ENCODE measurements at regions not wholly inside any gene's neighbourhood (a gene's known extent, or its start where the extent isn't known, plus 50 kb on each side); places are given as distances from the start of the nearest gene placed in this dataset.

GRCh38 chr3:116767726-116768125 is 58.1 kb downstream of the TUSC7 start:
- no peaks in the 10 kb centered on the region for H3K27me3 ChIP-seq (ENCODE audit: control insufficient read depth in 1 of 2, insufficient read depth in 2 of 2, low read length in 2 of 2)
- no peak overlapping the region for H3K9ac ChIP-seq (ENCODE audit: low read depth in 1 of 2, low read length in 2 of 2)
- no peaks in the 10 kb centered on the region for H3K9me3 ChIP-seq (ENCODE audit: control insufficient read depth in 1 of 2, low read length in 2 of 2)
- H3K27ac ChIP-seq (ENCODE audit: low read depth, low read length), result no peak overlapping the region
- H3K36me3 ChIP-seq (ENCODE audit: control insufficient read depth in 1 of 2, insufficient read depth in 2 of 2, low read length in 2 of 2), result no peaks in the 10 kb centered on the region
- no peaks in the 10 kb centered on the region for H3K4me1 ChIP-seq (ENCODE audit: control insufficient read depth in 1 of 2, insufficient read depth in 2 of 2, low read length in 2 of 2)
- H3K4me3 ChIP-seq (ENCODE audit: low read depth in 1 of 2, low read length in 2 of 2), result no peak overlapping the region

DNA sequence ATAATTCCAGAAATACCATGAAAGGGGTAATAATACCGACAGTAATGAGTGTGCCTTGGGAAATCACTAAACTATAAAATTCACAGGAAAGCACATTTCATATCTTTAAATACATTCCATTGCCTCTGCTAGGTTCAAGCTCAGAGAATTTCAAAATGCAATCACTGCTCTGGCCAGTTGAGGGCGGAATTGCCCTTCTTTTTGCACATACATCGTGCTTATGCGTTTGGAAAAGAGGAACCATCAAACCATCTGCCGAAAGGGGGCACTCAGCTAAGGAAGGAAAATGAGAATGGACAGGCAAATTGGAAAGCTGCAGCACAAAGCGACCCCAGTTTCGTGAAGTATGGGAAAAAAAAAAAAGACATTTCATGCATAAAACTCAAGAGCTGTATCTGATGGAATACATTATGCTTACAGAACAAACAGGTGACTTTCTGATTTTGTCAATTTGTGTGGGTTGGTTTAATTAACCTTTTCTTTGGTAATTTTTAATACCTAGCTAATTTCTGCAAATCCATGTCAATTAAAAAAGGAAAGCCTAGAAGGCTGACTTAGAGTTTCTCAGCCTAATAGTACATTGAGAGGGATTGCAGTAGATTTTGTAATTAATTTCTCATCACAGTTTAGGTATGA is 61.4 kb downstream of the TUSC7 start:
- no peak overlapping the region for H3K9ac ChIP-seq (ENCODE audit: low read depth in 1 of 2, low read length in 2 of 2)
- no peak overlapping the region for H3K27ac ChIP-seq (ENCODE audit: low read depth, low read length)
- H3K4me3 ChIP-seq (ENCODE audit: low read depth in 1 of 2, low read length in 2 of 2), result no peak overlapping the region
- no peaks in the 10 kb centered on the region for H3K4me1 ChIP-seq (ENCODE audit: control insufficient read depth in 1 of 2, insufficient read depth in 2 of 2, low read length in 2 of 2)
- no peaks in the 10 kb centered on the region for H3K9me3 ChIP-seq (ENCODE audit: control insufficient read depth in 1 of 2, low read length in 2 of 2)
- H3K27me3 ChIP-seq (ENCODE audit: control insufficient read depth in 1 of 2, insufficient read depth in 2 of 2, low read length in 2 of 2), result no peaks in the 10 kb centered on the region
- no peaks in the 10 kb centered on the region for H3K36me3 ChIP-seq (ENCODE audit: control insufficient read depth in 1 of 2, insufficient read depth in 2 of 2, low read length in 2 of 2)

DNA sequence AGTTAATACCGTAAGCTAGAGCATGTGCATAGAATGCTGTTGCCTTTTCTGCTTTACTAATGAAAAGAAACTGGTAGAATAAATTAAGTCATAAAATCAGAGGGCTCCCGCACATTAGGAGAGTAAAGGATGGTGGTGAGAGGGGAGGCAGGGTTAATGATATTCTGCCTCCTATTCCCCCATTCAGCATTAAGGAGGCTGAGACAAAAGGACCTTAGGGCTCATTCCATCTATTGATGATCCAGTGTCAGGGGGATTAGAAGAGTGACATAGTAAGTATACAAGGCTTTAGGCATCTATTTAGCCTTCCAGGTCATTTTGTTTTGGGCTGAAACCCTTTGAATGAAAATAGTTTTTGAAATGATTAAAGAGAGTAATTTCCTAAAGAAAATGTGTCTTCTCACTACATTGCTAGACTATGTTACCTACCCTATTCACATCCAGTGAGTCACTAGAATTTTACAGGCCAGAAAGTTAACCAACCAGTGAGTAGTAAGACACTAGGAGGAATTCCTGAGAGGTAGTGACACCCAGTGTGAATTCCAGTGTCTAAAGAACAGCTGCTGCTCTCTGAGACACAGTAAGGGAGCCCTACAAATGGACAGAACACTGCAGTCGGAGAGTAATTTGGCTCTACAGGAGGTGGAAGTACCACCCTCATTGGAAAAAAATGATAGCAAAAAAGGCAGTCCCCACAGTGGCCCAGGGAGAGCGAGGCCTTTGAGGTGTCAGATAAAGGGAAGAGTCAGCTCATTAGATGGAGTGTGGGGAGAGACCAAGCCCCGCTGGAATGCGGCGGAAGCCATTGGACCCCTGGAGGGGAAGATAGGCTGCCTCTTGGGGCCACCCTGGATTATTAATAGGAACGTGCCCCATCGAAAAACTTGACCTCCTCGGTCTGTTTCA is 67.6 kb downstream of the TUSC7 start:
- Histone ChIP-seq H3K27me3 (ENCODE audit: control insufficient read depth in 1 of 2, insufficient read depth in 2 of 2, low read length in 2 of 2) (no peaks in the 10 kb centered on the region), H3K27ac (ENCODE audit: low read depth, low read length) (no peak overlapping the region), H3K9ac (ENCODE audit: low read depth in 1 of 2, low read length in 2 of 2) (no peak overlapping the region), H3K36me3 (ENCODE audit: control insufficient read depth in 1 of 2, insufficient read depth in 2 of 2, low read length in 2 of 2) (no peaks in the 10 kb centered on the region), H3K4me1 (ENCODE audit: control insufficient read depth in 1 of 2, insufficient read depth in 2 of 2, low read length in 2 of 2) (no peaks in the 10 kb centered on the region), H3K9me3 (ENCODE audit: control insufficient read depth in 1 of 2, low read length in 2 of 2) (no peaks in the 10 kb centered on the region), H3K4me3 (ENCODE audit: low read depth in 1 of 2, low read length in 2 of 2) (no peak overlapping the region)

DNA sequence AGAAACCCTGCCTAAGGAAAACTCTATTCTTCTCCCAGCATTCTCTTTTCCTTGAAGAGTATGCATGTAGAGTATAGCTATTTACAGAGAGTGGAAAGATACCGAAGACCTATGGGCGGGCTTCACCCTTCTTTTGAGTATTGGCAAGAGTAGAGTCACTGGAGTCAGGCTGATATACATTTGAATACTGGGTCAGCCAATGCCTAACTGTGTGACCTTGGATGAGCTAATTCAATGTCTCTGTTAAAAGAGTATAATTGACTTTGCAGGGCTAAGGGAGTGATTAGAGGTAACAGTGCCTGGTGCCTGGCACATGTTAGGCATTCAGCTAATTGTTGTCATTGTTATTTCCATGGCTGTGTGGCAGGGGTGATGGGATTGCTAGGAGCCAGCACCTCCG is 75.6 kb downstream of the TUSC7 start:
- no peaks in the 10 kb centered on the region for H3K36me3 ChIP-seq (ENCODE audit: control insufficient read depth in 1 of 2, insufficient read depth in 2 of 2, low read length in 2 of 2)
- H3K9ac ChIP-seq (ENCODE audit: low read depth in 1 of 2, low read length in 2 of 2), result no peak overlapping the region
- H3K27me3 ChIP-seq (ENCODE audit: control insufficient read depth in 1 of 2, insufficient read depth in 2 of 2, low read length in 2 of 2), result no peaks in the 10 kb centered on the region
- no peak overlapping the region for H3K4me3 ChIP-seq (ENCODE audit: low read depth in 1 of 2, low read length in 2 of 2)
- no peaks in the 10 kb centered on the region for H3K9me3 ChIP-seq (ENCODE audit: control insufficient read depth in 1 of 2, low read length in 2 of 2)
- H3K27ac ChIP-seq (ENCODE audit: low read depth, low read length), result no peak overlapping the region
- no peaks in the 10 kb centered on the region for H3K4me1 ChIP-seq (ENCODE audit: control insufficient read depth in 1 of 2, insufficient read depth in 2 of 2, low read length in 2 of 2)

DNA sequence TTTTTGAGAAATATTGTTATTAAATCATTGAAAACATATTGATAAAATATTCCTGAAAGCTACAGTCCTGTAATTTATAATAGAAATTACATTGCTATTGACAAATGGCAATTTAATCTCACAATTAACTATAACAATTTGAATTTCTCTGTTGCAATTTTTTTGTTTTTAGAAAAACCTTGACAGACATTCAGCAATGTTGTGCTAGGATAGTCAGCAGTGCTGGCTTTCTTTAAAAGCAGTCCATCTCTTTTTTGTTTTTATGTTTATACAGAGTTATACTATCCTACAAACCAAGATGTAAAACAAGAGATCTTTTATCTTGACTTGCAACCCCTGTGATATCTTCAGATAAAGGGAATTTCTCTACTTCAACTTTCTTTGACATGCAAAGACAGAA is 93.1 kb downstream of the TUSC7 start:
- no peaks in the 10 kb centered on the region for H3K4me1 ChIP-seq (ENCODE audit: control insufficient read depth in 1 of 2, insufficient read depth in 2 of 2, low read length in 2 of 2)
- H3K27me3 ChIP-seq (ENCODE audit: control insufficient read depth in 1 of 2, insufficient read depth in 2 of 2, low read length in 2 of 2), result no peaks in the 10 kb centered on the region
- H3K9me3 ChIP-seq (ENCODE audit: control insufficient read depth in 1 of 2, low read length in 2 of 2), result no peaks in the 10 kb centered on the region

GRCh38 chr3:116806351-116806750 is 96.8 kb downstream of the TUSC7 start:
- peaks cover 0 to 3% of the 10 kb centered on the region in 2 donors for H3K9me3 ChIP-seq (ENCODE audit: control insufficient read depth in 1 of 2, low read length in 2 of 2)

More for the DNA sequence above, 93.1 kb downstream of the TUSC7 start:
- H3K27ac ChIP-seq (ENCODE audit: low read depth, low read length), result no peak overlapping the region
- no peaks in the 10 kb centered on the region for H3K36me3 ChIP-seq (ENCODE audit: control insufficient read depth in 1 of 2, insufficient read depth in 2 of 2, low read length in 2 of 2)
- no peak overlapping the region for H3K4me3 ChIP-seq (ENCODE audit: low read depth in 1 of 2, low read length in 2 of 2)
- no peak overlapping the region for H3K9ac ChIP-seq (ENCODE audit: low read depth in 1 of 2, low read length in 2 of 2)

DNA sequence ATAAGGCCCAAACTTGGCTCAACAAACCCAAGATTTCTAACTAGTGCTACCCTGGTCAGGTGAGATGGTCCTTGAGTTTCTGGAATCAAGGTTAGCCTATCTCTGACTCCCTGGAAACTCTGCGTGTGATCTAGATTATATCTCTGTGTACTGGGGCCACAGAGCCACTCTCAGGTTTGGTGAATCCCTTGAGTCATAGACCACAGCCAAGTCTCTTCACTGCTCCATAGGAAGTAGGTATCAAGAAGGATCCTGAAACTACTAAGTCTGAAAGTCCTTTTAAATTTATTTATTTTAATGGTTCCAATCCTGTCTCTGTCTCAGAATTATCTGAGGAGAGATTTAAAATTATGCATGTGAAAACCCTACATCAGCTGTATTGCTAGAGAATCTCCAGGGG is 99.1 kb downstream of the TUSC7 start:
- H3K4me1 ChIP-seq (ENCODE audit: control insufficient read depth in 1 of 2, insufficient read depth in 2 of 2, low read length in 2 of 2), result no peaks in the 10 kb centered on the region
- no peak overlapping the region for H3K4me3 ChIP-seq (ENCODE audit: low read depth in 1 of 2, low read length in 2 of 2)
- no peak overlapping the region for H3K9ac ChIP-seq (ENCODE audit: low read depth in 1 of 2, low read length in 2 of 2)
- no peak overlapping the region for H3K27ac ChIP-seq (ENCODE audit: low read depth, low read length)
- no peaks in the 10 kb centered on the region for H3K27me3 ChIP-seq (ENCODE audit: control insufficient read depth in 1 of 2, insufficient read depth in 2 of 2, low read length in 2 of 2)
- peaks cover 0 to 3% of the 10 kb centered on the region in 2 donors for H3K9me3 ChIP-seq (ENCODE audit: control insufficient read depth in 1 of 2, low read length in 2 of 2)
- H3K36me3 ChIP-seq (ENCODE audit: control insufficient read depth in 1 of 2, insufficient read depth in 2 of 2, low read length in 2 of 2), result no peaks in the 10 kb centered on the region

More at GRCh38 chr3:116806351-116806750, 96.8 kb downstream of the TUSC7 start:
- Histone ChIP-seq H3K27me3 (ENCODE audit: control insufficient read depth in 1 of 2, insufficient read depth in 2 of 2, low read length in 2 of 2) (no peaks in the 10 kb centered on the region), H3K4me1 (ENCODE audit: control insufficient read depth in 1 of 2, insufficient read depth in 2 of 2, low read length in 2 of 2) (no peaks in the 10 kb centered on the region), H3K36me3 (ENCODE audit: control insufficient read depth in 1 of 2, insufficient read depth in 2 of 2, low read length in 2 of 2) (no peaks in the 10 kb centered on the region), H3K27ac (ENCODE audit: low read depth, low read length) (no peak overlapping the region), H3K9ac (ENCODE audit: low read depth in 1 of 2, low read length in 2 of 2) (no peak overlapping the region), H3K4me3 (ENCODE audit: low read depth in 1 of 2, low read length in 2 of 2) (no peak overlapping the region)

GRCh38 chr3:116809208-116809607 is 99.6 kb downstream of the TUSC7 start:
- Histone ChIP-seq H3K9me3 (ENCODE audit: control insufficient read depth in 1 of 2, low read length in 2 of 2) (peaks cover 0 to 3% of the 10 kb centered on the region in 2 donors), H3K4me1 (ENCODE audit: control insufficient read depth in 1 of 2, insufficient read depth in 2 of 2, low read length in 2 of 2) (no peaks in the 10 kb centered on the region), H3K27me3 (ENCODE audit: control insufficient read depth in 1 of 2, insufficient read depth in 2 of 2, low read length in 2 of 2) (no peaks in the 10 kb centered on the region), H3K27ac (ENCODE audit: low read depth, low read length) (no peak overlapping the region), H3K4me3 (ENCODE audit: low read depth in 1 of 2, low read length in 2 of 2) (no peak overlapping the region), H3K9ac (ENCODE audit: low read depth in 1 of 2, low read length in 2 of 2) (no peak overlapping the region), H3K36me3 (ENCODE audit: control insufficient read depth in 1 of 2, insufficient read depth in 2 of 2, low read length in 2 of 2) (no peaks in the 10 kb centered on the region)

DNA sequence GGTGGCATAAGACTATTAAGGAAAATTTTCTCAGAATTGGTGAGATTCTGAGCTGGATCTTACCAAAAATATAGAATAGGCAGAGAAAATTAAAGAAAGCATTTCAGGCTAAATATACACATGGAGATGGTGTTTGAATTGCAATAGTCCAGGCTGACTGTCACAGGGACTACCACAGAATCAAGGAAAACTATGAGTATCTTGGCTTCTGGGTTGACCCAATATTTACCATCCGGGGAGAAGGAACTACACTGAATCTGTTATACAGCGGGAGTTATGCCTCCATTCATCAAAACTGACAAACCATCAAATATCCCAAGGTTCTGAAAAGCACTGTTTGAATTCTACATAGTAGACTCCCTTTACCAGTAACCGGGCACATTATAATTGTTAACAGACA is 102.2 kb downstream of the TUSC7 start:
- Histone ChIP-seq H3K36me3 (ENCODE audit: control insufficient read depth in 1 of 2, insufficient read depth in 2 of 2, low read length in 2 of 2) (no peaks in the 10 kb centered on the region), H3K27me3 (ENCODE audit: control insufficient read depth in 1 of 2, insufficient read depth in 2 of 2, low read length in 2 of 2) (no peaks in the 10 kb centered on the region)

DNA sequence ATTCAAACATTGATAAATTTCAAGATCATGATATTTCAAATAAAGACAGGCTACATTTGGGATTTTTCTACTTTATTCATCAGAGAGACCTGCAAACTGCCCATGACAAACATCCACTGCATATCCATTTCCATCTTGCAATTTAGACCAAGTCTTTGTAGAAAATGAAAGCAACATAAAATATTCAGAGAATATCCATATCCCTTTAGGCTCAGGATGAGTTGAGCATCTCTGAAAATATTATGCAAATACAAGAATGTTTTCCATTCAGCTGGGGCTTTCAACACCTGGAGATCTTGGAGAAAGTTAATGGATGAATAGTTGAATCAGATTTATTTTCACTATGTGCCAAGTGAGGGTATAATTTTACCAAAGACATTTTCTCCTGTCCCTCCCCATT is 103.4 kb downstream of the TUSC7 start:
- Histone ChIP-seq H3K9ac (ENCODE audit: low read depth in 1 of 2, low read length in 2 of 2) (no peak overlapping the region), H3K4me1 (ENCODE audit: control insufficient read depth in 1 of 2, insufficient read depth in 2 of 2, low read length in 2 of 2) (no peaks in the 10 kb centered on the region), H3K27ac (ENCODE audit: low read depth, low read length) (no peak overlapping the region), H3K36me3 (ENCODE audit: control insufficient read depth in 1 of 2, insufficient read depth in 2 of 2, low read length in 2 of 2) (no peaks in the 10 kb centered on the region), H3K9me3 (ENCODE audit: control insufficient read depth in 1 of 2, low read length in 2 of 2) (peaks cover 0 to 3% of the 10 kb centered on the region in 2 donors), H3K4me3 (ENCODE audit: low read depth in 1 of 2, low read length in 2 of 2) (no peak overlapping the region), H3K27me3 (ENCODE audit: control insufficient read depth in 1 of 2, insufficient read depth in 2 of 2, low read length in 2 of 2) (no peaks in the 10 kb centered on the region)

More for the DNA sequence above, 102.2 kb downstream of the TUSC7 start:
- Histone ChIP-seq H3K27ac (ENCODE audit: low read depth, low read length) (no peak overlapping the region), H3K4me3 (ENCODE audit: low read depth in 1 of 2, low read length in 2 of 2) (no peak overlapping the region), H3K4me1 (ENCODE audit: control insufficient read depth in 1 of 2, insufficient read depth in 2 of 2, low read length in 2 of 2) (no peaks in the 10 kb centered on the region), H3K9ac (ENCODE audit: low read depth in 1 of 2, low read length in 2 of 2) (no peak overlapping the region), H3K9me3 (ENCODE audit: control insufficient read depth in 1 of 2, low read length in 2 of 2) (peaks cover 0 to 3% of the 10 kb centered on the region in 2 donors)
